IMR-90 (cell line): ENCODE measurements at regions not wholly inside any gene's neighbourhood (a gene's known extent, or its start where the extent isn't known, plus 50 kb on each side); places are given as distances from the start of the nearest gene placed in this dataset.

Experiments used
- ATAC-seq: fragments of 200-7000 bp; cut with Tn5 transposase; 2 replicates; pipeline ENCODE4 v1.9.1; 2020; ENCODE audit warnings: low read depth, mild to moderate bottlenecking, moderate library complexity
- BruUV-seq: library from RNA; stranded (reverse); fragments of 400-500 nt; replicated peaks from 2 replicates; lab custom pipeline; 2021; lab: Mats Ljungman, UMichigan
- CTCF ChIA-PET: fragments of 300-600 bp; formaldehyde crosslinking; extraction: SDS; loops from one replicate; lab custom pipeline; 2021; ENCODE audit warnings: antibody characterized with exemption; lab: Yijun Ruan, JAX
- POLR2A ChIA-PET: fragments of 300-600 bp; sonication (Branson Sonifier 250); formaldehyde crosslinking; loops from one replicate; lab custom pipeline; 2022; ENCODE audit warnings: antibody characterized with exemption; ENCODE audit not compliant: unreplicated experiment; lab: Charles Lee
- DNase-seq: peaks from one replicate; pipeline ENCODE4 v3.0.0; 2013
- H2AFZ ChIP-seq: replicated peaks from 2 replicates; pipeline ENCODE3; 2013; ENCODE audit warnings: low read length, mild to moderate bottlenecking; ENCODE audit not compliant: poor library complexity
- H2AK5ac ChIP-seq: 2 replicates; pipeline ENCODE4 v1.6.1; 2013; ENCODE audit warnings: low read depth, low read length, inconsistent platforms
- H2AK9ac ChIP-seq: replicated peaks from 2 replicates; pipeline ENCODE3; 2013; ENCODE audit warnings: mild to moderate bottlenecking, low read depth, low read length, moderate library complexity; ENCODE audit not compliant: poor library complexity
- H2BK120ac ChIP-seq: 2 replicates; pipeline ENCODE4 v1.6.1; 2013; ENCODE audit warnings: low read depth, low read length, inconsistent platforms
- H2BK15ac ChIP-seq: 3 replicates; pipeline ENCODE4 v1.6.1; 2013; ENCODE audit warnings: low read depth, low read length, inconsistent platforms
- H2BK20ac ChIP-seq: 2 replicates; pipeline ENCODE4 v1.6.1; 2013; ENCODE audit warnings: low read depth, mild to moderate bottlenecking, inconsistent platforms, low read length, moderate library complexity
- H2BK5ac ChIP-seq: 2 replicates; pipeline ENCODE4 v1.6.1; 2013; ENCODE audit warnings: mild to moderate bottlenecking, low read depth, low read length, inconsistent platforms; ENCODE audit not compliant: poor library complexity, severe bottlenecking
- H3K14ac ChIP-seq: replicated peaks from 2 replicates; pipeline ENCODE4 v1.6.1; 2013; ENCODE audit warnings: low read depth, low read length, inconsistent platforms
- H3K18ac ChIP-seq: 2 replicates; pipeline ENCODE4 v1.6.1; 2013; ENCODE audit warnings: low read depth, low read length, control low read depth
- H3K23ac ChIP-seq: 2 replicates; pipeline ENCODE4 v1.6.1; 2013; ENCODE audit warnings: low read depth, low read length, inconsistent platforms
- H3K27ac ChIP-seq: 2 replicates; pipeline ENCODE4 v1.5.1; 2013; ENCODE audit warnings: mild to moderate bottlenecking, control low read depth, low read length; ENCODE audit not compliant: insufficient read depth
- H3K27me3 ChIP-seq: 2 replicates; pipeline ENCODE4 v1.6.1; 2013; ENCODE audit warnings: low read length; ENCODE audit not compliant: control insufficient read depth, insufficient read depth
- H3K36me3 ChIP-seq: 2 replicates; pipeline ENCODE4 v1.6.1; 2013; ENCODE audit warnings: low read length, mixed read lengths; ENCODE audit not compliant: control insufficient read depth, insufficient read depth
- H3K4ac ChIP-seq: 2 replicates; pipeline ENCODE4 v1.6.1; 2013; ENCODE audit warnings: low read depth, low read length, inconsistent platforms
- H3K4me1 ChIP-seq: 2 replicates; pipeline ENCODE4 v1.6.1; 2013; ENCODE audit warnings: low read length, mixed read lengths; ENCODE audit not compliant: control insufficient read depth, insufficient read depth
- H3K4me2 ChIP-seq: 2 replicates; pipeline ENCODE4 v1.6.1; 2013; ENCODE audit warnings: low read depth, mild to moderate bottlenecking, control low read depth, low read length, moderate library complexity
- H3K4me3 ChIP-seq: 2 replicates; pipeline ENCODE4 v1.5.1; 2013; ENCODE audit warnings: low read depth, mild to moderate bottlenecking, control low read depth, low read length, moderate library complexity; ENCODE audit not compliant: insufficient read depth
- H3K56ac ChIP-seq: 2 replicates; pipeline ENCODE4 v1.6.1; 2013; ENCODE audit warnings: low read length, inconsistent platforms; ENCODE audit not compliant: insufficient read depth; ENCODE audit errors: extremely low read depth
- H3K79me1 ChIP-seq, 2 experiments: 2 replicates each; pipeline ENCODE4 v1.6.1; 2013; ENCODE audit warnings: low read length in 2 of 2, inconsistent platforms in 1 of 2, low read depth in 1 of 2
- H3K9ac ChIP-seq: 2 replicates; pipeline ENCODE4 v1.6.1; 2013; ENCODE audit warnings: low read depth, low read length, control low read depth
- H3K9me1 ChIP-seq: 2 replicates; pipeline ENCODE4 v1.6.1; 2013; ENCODE audit warnings: low read length, inconsistent platforms; ENCODE audit not compliant: insufficient read depth
- H3K9me3 ChIP-seq: 2 replicates; pipeline ENCODE4 v1.6.1; 2013; ENCODE audit warnings: low read length; ENCODE audit not compliant: control insufficient read depth, insufficient read depth
- H4K20me1 ChIP-seq: 2 replicates; pipeline ENCODE4 v1.6.1; 2013; ENCODE audit warnings: low read length, inconsistent platforms; ENCODE audit not compliant: insufficient read depth
- H4K5ac ChIP-seq: 2 replicates; pipeline ENCODE4 v1.6.1; 2013; ENCODE audit warnings: mild to moderate bottlenecking, low read depth, low read length, control low read depth
- H4K8ac ChIP-seq, 2 experiments: 2 replicates each; pipeline ENCODE4 v1.6.1; 2013; ENCODE audit warnings: low read depth in 2 of 2, low read length in 2 of 2, control low read depth in 1 of 2, inconsistent platforms in 1 of 2
- H4K91ac ChIP-seq: 2 replicates; pipeline ENCODE4 v1.6.1; 2013; ENCODE audit warnings: low read depth, low read length, inconsistent platforms; ENCODE audit not compliant: insufficient read depth
- BHLHE40 ChIP-seq: fragments of 150-350 bp; IDR thresholded peaks from 2 replicates; pipeline ENCODE4 v1.6.1; 2016; ENCODE audit warnings: mild to moderate bottlenecking, low read depth, low read length
- CEBPB ChIP-seq: IDR thresholded peaks from 2 replicates; pipeline ENCODE4 v1.6.1; 2012; ENCODE audit warnings: low read depth, low read length, improper control_type of control experiment
- CHD1 ChIP-seq: IDR thresholded peaks from 2 replicates; pipeline ENCODE4 v1.6.1; 2012; ENCODE audit warnings: low read depth, low read length, improper control_type of control experiment
- CTCF ChIP-seq: conservative IDR thresholded peaks from 2 replicates; pipeline ENCODE4 v1.5.1; 2012; ENCODE audit warnings: mild to moderate bottlenecking, low read depth, low read length, improper control_type of control experiment
- ELK1 ChIP-seq: fragments of 150-350 bp; IDR thresholded peaks from 2 replicates; pipeline ENCODE4 v1.6.1; 2016; ENCODE audit warnings: low read depth, mild to moderate bottlenecking, low read length, moderate library complexity, borderline replicate concordance
- FOS ChIP-seq: fragments of 150-350 bp; IDR thresholded peaks from 2 replicates; pipeline ENCODE4 v1.6.1; 2016; ENCODE audit warnings: low read depth, low read length
- MAFK ChIP-seq: IDR thresholded peaks from 2 replicates; pipeline ENCODE4 v1.6.1; 2012; ENCODE audit warnings: low read depth, low read length, improper control_type of control experiment
- MAZ ChIP-seq: IDR thresholded peaks from 2 replicates; pipeline ENCODE4 v1.6.1; 2012; ENCODE audit warnings: low read depth, mild to moderate bottlenecking, low read length, improper control_type of control experiment, moderate library complexity, borderline replicate concordance
- MXI1 ChIP-seq: IDR thresholded peaks from 2 replicates; pipeline ENCODE4 v1.6.1; 2012; ENCODE audit warnings: low read depth, mild to moderate bottlenecking, low read length, moderate library complexity, borderline replicate concordance
- NFE2L2 ChIP-seq: fragments of 150-350 bp; IDR thresholded peaks from 2 replicates; pipeline ENCODE4 v1.6.1; 2016; ENCODE audit warnings: low read depth, mild to moderate bottlenecking, low read length
- POLR2A ChIP-seq: IDR thresholded peaks from 2 replicates; pipeline ENCODE4 v1.6.1; 2012; ENCODE audit warnings: mild to moderate bottlenecking, low read depth, low read length
- RAD21 ChIP-seq: IDR thresholded peaks from 2 replicates; pipeline ENCODE4 v1.6.1; 2012; ENCODE audit warnings: low read length, improper control_type of control experiment
- RCOR1 ChIP-seq: IDR thresholded peaks from 2 replicates; pipeline ENCODE4 v1.6.1; 2012; ENCODE audit warnings: mild to moderate bottlenecking, low read length, improper control_type of control experiment; ENCODE audit not compliant: insufficient replicate concordance
- RFX5 ChIP-seq: IDR thresholded peaks from 2 replicates; pipeline ENCODE4 v1.8.0; 2012; ENCODE audit warnings: low read depth, mild to moderate bottlenecking, low read length, moderate library complexity
- SMC3 ChIP-seq: fragments of 150-350 bp; IDR thresholded peaks from 2 replicates; pipeline ENCODE4 v1.6.1; 2016; ENCODE audit warnings: low read depth, mild to moderate bottlenecking, antibody characterized with exemption, low read length, moderate library complexity
- USF2 ChIP-seq: fragments of 150-350 bp; IDR thresholded peaks from 2 replicates; pipeline ENCODE4 v1.6.1; 2017; ENCODE audit warnings: mild to moderate bottlenecking, antibody characterized with exemption, low read length, low read depth
- WGBS, 2 experiments: methylation state at CpG; one replicate each; pipeline versions ENCODE4 v1.1.5 to v1.1.7; 2013; ENCODE audit warnings: missing lambda C conversion rate in 2 of 2; ENCODE audit not compliant: insufficient read length in 1 of 2; ENCODE audit errors: extremely low coverage in 2 of 2; 5-methylcytosine and 5-hydroxymethylcytosine counted together
- dilution Hi-C: fragments of 300-500 bp; cut with HindIII; formaldehyde crosslinking; loops from one replicate; pipeline ENCODE4 v1.14.3; 2018; ENCODE audit warnings: low sequenced_read_pairs; ENCODE audit not compliant: unreplicated experiment
- in situ Hi-C: fragments of 300-500 bp; cut with MboI; formaldehyde crosslinking; loops from 3 replicates; pipeline ENCODE4 v1.14.3; 2019; ENCODE audit warnings: low sequenced_read_pairs, inconsistent platforms, mixed read lengths
- intact Hi-C: fragments of 100-400 bp; cut with micrococcal nuclease; formaldehyde crosslinking; loops from 2 replicates; pipeline ENCODE4 v1.10.0; 2022

GRCh38 chr3:35562141-35562540 lies 77.2 kb upstream of the ARPP21 start:
- no peaks in the 10 kb centered on the region for H3K79me1 ChIP-seq
- TF ChIP-seq MXI1 (no peak), MAFK (no peak), SMC3 (no peak), RFX5 (no peak), POLR2A (no peak), CEBPB (no peak), FOS (no peak), BHLHE40 (no peak), MAZ (no peak), CTCF (no peak), USF2 (no peak), RCOR1 (no peak), RAD21 (no peak), ELK1 (no peak), NFE2L2 (no peak), CHD1 (no peak)
- H4K91ac ChIP-seq: no peak overlapping the region
- WGBS, 2 experiments: no CpG with 5 or more reads among the region's 2 CpGs
- ChIA-PET CTCF (interaction anchor here (1.1 kb wide), 1 partner anchor 9 kb away, joined by 3 read pairs; no protein-coding TSS in a partner anchor), POLR2A (no interaction called here)
- no peak overlapping the region for H3K56ac ChIP-seq
- no peak overlapping the region for H3K14ac ChIP-seq
- no peak overlapping the region for H3K4ac ChIP-seq
- no peak overlapping the region for H3K23ac ChIP-seq
- no peak overlapping the region for H2AFZ ChIP-seq
- H3K9me1 ChIP-seq: no peaks in the 10 kb centered on the region
- no peaks in the 10 kb centered on the region for H3K4me1 ChIP-seq
- no TSS peak for BruUV-seq
- intact Hi-C loops (no loop called here), dilution Hi-C loops (no loop called here), in situ Hi-C loops (no loop called here)
- DNase-seq (no peak), ATAC-seq (no peak)
- H3K18ac ChIP-seq: no peak overlapping the region
- no peaks in the 10 kb centered on the region for H3K36me3 ChIP-seq
- no peak overlapping the region for H3K27ac ChIP-seq
- H4K8ac ChIP-seq: no peak overlapping the region
- H2AK9ac ChIP-seq: no peak overlapping the region
- no peak overlapping the region for H3K4me2 ChIP-seq
- no peaks in the 10 kb centered on the region for H4K20me1 ChIP-seq
- H3K9ac ChIP-seq: no peak overlapping the region
- no peak overlapping the region for H2BK20ac ChIP-seq
- no peak overlapping the region for H2BK15ac ChIP-seq
- no peak overlapping the region for H2BK5ac ChIP-seq
- H3K27me3 ChIP-seq: no peaks in the 10 kb centered on the region
- H3K9me3 ChIP-seq: peaks cover 8% of the 10 kb centered on the region
- no peak overlapping the region for H2BK120ac ChIP-seq
- no peak overlapping the region for H4K5ac ChIP-seq
- H3K4me3 ChIP-seq: no peak overlapping the region
- no peak overlapping the region for H2AK5ac ChIP-seq
